ENCODE measurements at regions not wholly inside any gene's neighbourhood (a gene's known extent, or its start where the extent isn't known, plus 50 kb on each side); places are given as distances from the start of the nearest gene placed in this dataset.

DNA sequence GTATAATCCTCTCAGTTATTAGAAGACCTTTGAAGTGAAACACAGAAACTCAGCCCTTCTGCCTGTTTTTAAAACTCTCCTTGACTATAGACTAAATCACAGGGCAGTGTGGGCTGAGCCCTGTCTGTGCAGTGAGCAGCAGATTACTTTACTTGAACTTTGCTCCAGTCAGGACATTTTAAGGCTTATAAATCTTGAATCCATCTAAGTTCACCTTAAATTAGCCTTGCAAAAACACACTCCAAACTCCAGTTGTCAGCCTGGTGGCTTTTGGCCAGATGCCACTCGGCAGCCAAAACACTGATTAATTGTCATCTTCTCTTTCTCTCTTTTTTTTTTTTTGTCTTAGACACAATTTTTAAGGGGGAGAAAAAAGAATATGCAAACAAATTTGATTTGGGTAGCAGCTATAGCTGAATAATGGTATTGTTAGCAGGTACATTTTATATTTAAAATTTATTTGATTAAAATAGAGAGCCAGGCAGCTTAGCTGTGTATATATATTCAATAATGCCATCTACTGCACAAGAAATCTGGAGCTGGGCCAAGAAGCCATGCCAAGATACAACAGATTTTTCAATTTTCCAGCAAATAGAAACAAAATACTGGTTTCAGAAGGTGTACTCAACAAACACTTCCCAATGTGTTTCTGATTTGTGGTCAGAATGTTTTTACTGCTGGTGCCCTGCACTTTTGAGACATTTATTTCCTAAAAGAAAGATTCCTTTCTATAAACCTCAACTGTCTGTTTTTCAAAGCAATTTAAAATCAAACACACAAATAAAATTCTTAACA, 247.7 kb downstream of the TFEC start:
- Histone ChIP-seq H4K20me1 (ENCODE audit: insufficient read depth, low read length) (no peaks in the 10 kb centered on the region), H3K36me3 (ENCODE audit: insufficient read depth, low read length) (no peaks in the 10 kb centered on the region), H3K9me2 (ENCODE audit: low read depth, low read length) (no peaks in the 10 kb centered on the region), H3K9ac (ENCODE audit: low read length) (no peak overlapping the region), H3K79me2 (ENCODE audit: insufficient read depth, low read length) (no peaks in the 10 kb centered on the region), H3K27me3 (ENCODE audit: insufficient read depth, low read length) (no peaks in the 10 kb centered on the region), H3K27ac (ENCODE audit: low read depth, low read length, poor library complexity, severe bottlenecking) (no peak overlapping the region), H3K9me3 (ENCODE audit: low read length) (no peaks in the 10 kb centered on the region), H2AFZ (ENCODE audit: low read length) (no peak overlapping the region), H3K4me2 (ENCODE audit: low read length) (no peak overlapping the region), H3K4me3 (ENCODE audit: low read depth, low read length, poor library complexity, severe bottlenecking) (no peak overlapping the region), H3K4me1 (ENCODE audit: insufficient read depth, low read length, severe bottlenecking) (no peaks in the 10 kb centered on the region), H3F3A (ENCODE audit: insufficient read depth, low read length) (no peaks in the 10 kb centered on the region)
- TF ChIP-seq EZH2 (IDR thresholded peaks at IDR 0.05; ENCODE audit: borderline replicate concordance, low read length) (no peak), CTCF (IDR thresholded peaks at IDR 0.05; ENCODE audit: low read length) (no peak)

DNA sequence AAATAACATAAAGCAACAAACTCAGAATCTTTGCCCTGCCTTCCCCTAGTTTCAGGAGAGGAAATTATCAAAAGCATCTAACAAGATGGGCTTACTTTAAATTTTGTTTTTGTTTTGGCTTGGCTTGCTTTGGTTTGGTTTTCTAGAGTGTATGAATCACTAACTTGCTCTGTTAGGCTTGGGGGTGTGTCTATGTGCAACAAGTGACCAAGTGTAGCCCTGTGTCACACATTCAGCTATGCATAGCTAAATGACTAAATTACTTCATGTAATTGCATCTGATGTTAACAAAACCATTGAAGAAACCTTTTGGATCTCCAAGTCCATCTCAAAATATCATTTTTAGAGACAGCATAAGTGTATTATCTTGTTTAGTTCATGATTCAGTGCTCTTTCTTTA, 251.0 kb downstream of the TFEC start:
- Histone ChIP-seq H3K4me1 (ENCODE audit: insufficient read depth, low read length, severe bottlenecking) (no peaks in the 10 kb centered on the region), H3K4me3 (ENCODE audit: low read depth, low read length, poor library complexity, severe bottlenecking) (no peak overlapping the region), H3K27me3 (ENCODE audit: insufficient read depth, low read length) (no peaks in the 10 kb centered on the region), H2AFZ (ENCODE audit: low read length) (no peak overlapping the region), H3K4me2 (ENCODE audit: low read length) (no peak overlapping the region), H3F3A (ENCODE audit: insufficient read depth, low read length) (no peaks in the 10 kb centered on the region), H3K79me2 (ENCODE audit: insufficient read depth, low read length) (no peaks in the 10 kb centered on the region), H3K36me3 (ENCODE audit: insufficient read depth, low read length) (no peaks in the 10 kb centered on the region), H3K9me3 (ENCODE audit: low read length) (no peaks in the 10 kb centered on the region), H3K27ac (ENCODE audit: low read depth, low read length, poor library complexity, severe bottlenecking) (no peak overlapping the region), H3K9ac (ENCODE audit: low read length) (no peak overlapping the region), H3K9me2 (ENCODE audit: low read depth, low read length) (no peaks in the 10 kb centered on the region), H4K20me1 (ENCODE audit: insufficient read depth, low read length) (no peaks in the 10 kb centered on the region)
- TF ChIP-seq CTCF (IDR thresholded peaks at IDR 0.05; ENCODE audit: low read length) (no peak), EZH2 (IDR thresholded peaks at IDR 0.05; ENCODE audit: borderline replicate concordance, low read length) (no peak)

GRCh38 chr7:115775981-115776380, 254.6 kb downstream of the TFEC start:
- TF ChIP-seq CTCF (IDR thresholded peaks at IDR 0.05; ENCODE audit: low read length), result no peak
- Histone ChIP-seq H3K9me2 (ENCODE audit: low read depth, low read length) (no peaks in the 10 kb centered on the region), H3K79me2 (ENCODE audit: insufficient read depth, low read length) (no peaks in the 10 kb centered on the region), H4K20me1 (ENCODE audit: insufficient read depth, low read length) (no peaks in the 10 kb centered on the region), H3K9me3 (ENCODE audit: low read length) (no peaks in the 10 kb centered on the region), H3K36me3 (ENCODE audit: insufficient read depth, low read length) (no peaks in the 10 kb centered on the region), H3K4me1 (ENCODE audit: insufficient read depth, low read length, severe bottlenecking) (no peaks in the 10 kb centered on the region), H3F3A (ENCODE audit: insufficient read depth, low read length) (no peaks in the 10 kb centered on the region), H3K27me3 (ENCODE audit: insufficient read depth, low read length) (no peaks in the 10 kb centered on the region), H3K4me2 (ENCODE audit: low read length) (no peak overlapping the region), H3K4me3 (ENCODE audit: low read depth, low read length, poor library complexity, severe bottlenecking) (no peak overlapping the region), H2AFZ (ENCODE audit: low read length) (no peak overlapping the region), H3K27ac (ENCODE audit: low read depth, low read length, poor library complexity, severe bottlenecking) (no peak overlapping the region), H3K9ac (ENCODE audit: low read length) (no peak overlapping the region)

Measured in OCI-LY1 (cell line).